Breast epithelium (tissue), 3 donors: ENCODE measurements at regions not wholly inside any gene's neighbourhood (a gene's known extent, or its start where the extent isn't known, plus 50 kb on each side); places are given as distances from the start of the nearest gene placed in this dataset.

Source experiments
- CTCF ChIP-seq, 3 donors: fragments of 450-650 bp; IDR thresholded peaks; one replicate each; pipeline ENCODE4 v1.5.1; 2016 to 2017; ENCODE audit warnings: antibody characterized with exemption in 3 of 3, mild to moderate bottlenecking in 3 of 3, moderate library complexity in 3 of 3
- POLR2A ChIP-seq: fragments of 450-650 bp; IDR thresholded peaks from one replicate; pipeline ENCODE4 v1.6.1; 2016; ENCODE audit warnings: antibody characterized with exemption, mild to moderate bottlenecking, moderate library complexity
- POLR2AphosphoS5 ChIP-seq, 3 donors: sonication (generic); formaldehyde crosslinking; IDR thresholded peaks; one replicate each; pipeline ENCODE4 v1.6.1; 2017; ENCODE audit warnings: antibody characterized with exemption in 3 of 3

- TF ChIP-seq POLR2A (no peak), POLR2AphosphoS5 (IDR thresholded peaks at IDR 0.05) (no peak), CTCF (IDR thresholded peaks at IDR 0.05) (no peak)
Measured at GRCh38 chr15:47129033-47129432, 588.3 kb upstream of the SEMA6D start.
